ENCODE measurements at regions not wholly inside any gene's neighbourhood (a gene's known extent, or its start where the extent isn't known, plus 50 kb on each side); places are given as distances from the start of the nearest gene placed in this dataset.
A peak's percentile ranks its signal among the peaks of the same experiment; 100 is the strongest.

GRCh38 chr5:26569241-26569928, 469.0 kb downstream of the CDH9 start:
- DNase-seq (no peak), ATAC-seq (ENCODE audit: low read depth in 2 of 2) (no peak)
- no peak overlapping the region for H3K4me3 Mint-ChIP-seq
- H3K27me3 Mint-ChIP-seq: no peaks in the 10 kb centered on the region
- no peaks in the 10 kb centered on the region for H3K36me3 Mint-ChIP-seq
- no peak overlapping the region for H3K27ac Mint-ChIP-seq
- H3K4me1 Mint-ChIP-seq: no peaks in the 10 kb centered on the region
- peaks cover 0 to 13% (median 5%) of the 10 kb centered on the region in 7 donors for H3K9me3 Mint-ChIP-seq

- Mint-ChIP-seq H3K27ac (no peak overlapping the region), H3K4me1 (no peaks in the 10 kb centered on the region), H3K9me3 (peaks cover 0 to 13% (median 5%) of the 10 kb centered on the region in 7 donors), H3K27me3 (no peaks in the 10 kb centered on the region), H3K4me3 (no peak overlapping the region), H3K36me3 (no peaks in the 10 kb centered on the region)
- ATAC-seq (ENCODE audit: low read depth in 2 of 2) (no peak), DNase-seq (no peak)
Measured at GRCh38 chr5:26568316-26568715, 470.1 kb downstream of the CDH9 start.

GRCh38 chr5:26563979-26564378, 474.4 kb downstream of the CDH9 start:
- Mint-ChIP-seq H3K9me3 (peaks cover 0 to 12% (median 9%) of the 10 kb centered on the region in 7 donors), H3K36me3 (no peaks in the 10 kb centered on the region), H3K4me1 (no peaks in the 10 kb centered on the region), H3K27ac (no peak overlapping the region), H3K4me3 (no peak overlapping the region), H3K27me3 (no peaks in the 10 kb centered on the region)
- ATAC-seq (ENCODE audit: low read depth in 2 of 2) (no peak), DNase-seq (no peak)

GRCh38 chr5:26553079-26553478, 485.3 kb downstream of the CDH9 start:
- ATAC-seq (ENCODE audit: low read depth in 2 of 2) (no peak), DNase-seq (no peak)
- Mint-ChIP-seq H3K27me3 (no peaks in the 10 kb centered on the region), H3K4me3 (no peak overlapping the region), H3K4me1 (no peaks in the 10 kb centered on the region), H3K9me3 (peaks cover 0 to 12% (median 2%) of the 10 kb centered on the region in 7 donors), H3K36me3 (no peaks in the 10 kb centered on the region), H3K27ac (no peak overlapping the region)

GRCh38 chr5:26543987-26544386, 494.4 kb downstream of the CDH9 start:
- H3K27me3 Mint-ChIP-seq: no peaks in the 10 kb centered on the region
- H3K4me3 Mint-ChIP-seq: no peak overlapping the region
- DNase-seq (no peak), ATAC-seq (ENCODE audit: low read depth in 2 of 2) (no peak)
- H3K9me3 Mint-ChIP-seq: peaks cover 0 to 31% (median 15%) of the 10 kb centered on the region in 7 donors
- H3K27ac Mint-ChIP-seq: no peak overlapping the region
- no peaks in the 10 kb centered on the region for H3K36me3 Mint-ChIP-seq
- H3K4me1 Mint-ChIP-seq: no peaks in the 10 kb centered on the region

- H3K27me3 Mint-ChIP-seq: no peaks in the 10 kb centered on the region
- ATAC-seq (ENCODE audit: low read depth in 2 of 2): no peak
- no peak overlapping the region for H3K4me3 Mint-ChIP-seq
- H3K9me3 Mint-ChIP-seq: peaks cover 0 to 16% (median 12%) of the 10 kb centered on the region in 7 donors
- H3K4me1 Mint-ChIP-seq: no peaks in the 10 kb centered on the region
- no peak overlapping the region for H3K27ac Mint-ChIP-seq
- no peak for DNase-seq
- no peaks in the 10 kb centered on the region for H3K36me3 Mint-ChIP-seq
Measured at GRCh38 chr5:26538226-26538625, 500.2 kb downstream of the CDH9 start.

- no peak for DNase-seq
- H3K27ac Mint-ChIP-seq: no peak overlapping the region
- no peaks in the 10 kb centered on the region for H3K36me3 Mint-ChIP-seq
- no peak for ATAC-seq (ENCODE audit: low read depth in 2 of 2)
- no peaks in the 10 kb centered on the region for H3K27me3 Mint-ChIP-seq
- H3K4me1 Mint-ChIP-seq: no peaks in the 10 kb centered on the region
- peaks cover 0 to 9% (median 4%) of the 10 kb centered on the region in 7 donors for H3K9me3 Mint-ChIP-seq
- no peak overlapping the region for H3K4me3 Mint-ChIP-seq
Measured at GRCh38 chr5:26535215-26535614, 503.2 kb downstream of the CDH9 start.

- Mint-ChIP-seq H3K27me3 (no peaks in the 10 kb centered on the region), H3K4me3 (no peak overlapping the region), H3K27ac (no peak overlapping the region), H3K4me1 (no peaks in the 10 kb centered on the region), H3K36me3 (no peaks in the 10 kb centered on the region), H3K9me3 (peaks cover 0 to 8% (median 3%) of the 10 kb centered on the region in 7 donors)
- DNase-seq (no peak), ATAC-seq (ENCODE audit: low read depth in 2 of 2) (no peak)
Measured at GRCh38 chr5:26530305-26530704, 508.1 kb downstream of the CDH9 start.

- Mint-ChIP-seq H3K27ac (no peak overlapping the region), H3K4me3 (peak overlapping the region in 1 of 8 donors; percentile 54), H3K27me3 (no peaks in the 10 kb centered on the region), H3K9me3 (peaks cover 0 to 10% (median 7%) of the 10 kb centered on the region in 7 donors), H3K4me1 (no peaks in the 10 kb centered on the region), H3K36me3 (no peaks in the 10 kb centered on the region)
- ATAC-seq (ENCODE audit: low read depth in 2 of 2): no peak
- no peak for DNase-seq
Measured at GRCh38 chr5:26519245-26519644, 519.1 kb downstream of the CDH9 start.

GRCh38 chr5:26518065-26518464, 520.3 kb downstream of the CDH9 start:
- no peaks in the 10 kb centered on the region for H3K27me3 Mint-ChIP-seq
- ATAC-seq (ENCODE audit: low read depth in 2 of 2): no peak
- DNase-seq: no peak
- H3K4me3 Mint-ChIP-seq: no peak overlapping the region
- H3K4me1 Mint-ChIP-seq: no peaks in the 10 kb centered on the region
- no peak overlapping the region for H3K27ac Mint-ChIP-seq
- no peaks in the 10 kb centered on the region for H3K36me3 Mint-ChIP-seq
- H3K9me3 Mint-ChIP-seq: peaks cover 0 to 7% (median 5%) of the 10 kb centered on the region in 7 donors

- no peak for DNase-seq
- H3K4me1 Mint-ChIP-seq: no peaks in the 10 kb centered on the region
- H3K27me3 Mint-ChIP-seq: no peaks in the 10 kb centered on the region
- peaks cover 3 to 22% (median 6%) of the 10 kb centered on the region in 7 donors for H3K9me3 Mint-ChIP-seq
- no peaks in the 10 kb centered on the region for H3K36me3 Mint-ChIP-seq
- ATAC-seq (ENCODE audit: low read depth in 2 of 2): no peak
- no peak overlapping the region for H3K27ac Mint-ChIP-seq
- H3K4me3 Mint-ChIP-seq: no peak overlapping the region
Measured at GRCh38 chr5:26498972-26499371, 539.4 kb downstream of the CDH9 start.

GRCh38 chr5:26495437-26495836, 542.9 kb downstream of the CDH9 start:
- Mint-ChIP-seq H3K4me1 (no peaks in the 10 kb centered on the region), H3K27me3 (no peaks in the 10 kb centered on the region), H3K36me3 (no peaks in the 10 kb centered on the region), H3K27ac (no peak overlapping the region), H3K9me3 (peaks cover 5 to 37% (median 12%) of the 10 kb centered on the region in 7 donors), H3K4me3 (no peak overlapping the region)
- DNase-seq: no peak
- no peak for ATAC-seq (ENCODE audit: low read depth in 2 of 2)

GRCh38 chr5:26492906-26493459, 545.4 kb downstream of the CDH9 start:
- no peak overlapping the region for H3K4me3 Mint-ChIP-seq
- H3K27ac Mint-ChIP-seq: no peak overlapping the region
- peaks cover 9 to 41% (median 15%) of the 10 kb centered on the region in 7 donors for H3K9me3 Mint-ChIP-seq
- no peaks in the 10 kb centered on the region for H3K4me1 Mint-ChIP-seq
- DNase-seq: no peak
- H3K27me3 Mint-ChIP-seq: no peaks in the 10 kb centered on the region
- H3K36me3 Mint-ChIP-seq: no peaks in the 10 kb centered on the region
- no peak for ATAC-seq (ENCODE audit: low read depth in 2 of 2)

GRCh38 chr5:26487553-26487952, 550.8 kb downstream of the CDH9 start:
- no peak for ATAC-seq (ENCODE audit: low read depth in 2 of 2)
- Mint-ChIP-seq H3K36me3 (no peaks in the 10 kb centered on the region), H3K27me3 (no peaks in the 10 kb centered on the region), H3K4me3 (no peak overlapping the region), H3K4me1 (no peaks in the 10 kb centered on the region), H3K9me3 (peaks cover 6 to 16% (median 9%) of the 10 kb centered on the region in 7 donors), H3K27ac (no peak overlapping the region)
- no peak for DNase-seq
